HG03432 (cell line): ENCODE measurements at regions not wholly inside any gene's neighbourhood (a gene's known extent, or its start where the extent isn't known, plus 50 kb on each side); places are given as distances from the start of the nearest gene placed in this dataset.

Experiments used
- ATAC-seq: cut with Tn5 transposase; IDR thresholded peaks from one replicate; pipeline ENCODE4 v1.9.1; 2021; ENCODE audit warnings: mild to moderate bottlenecking, moderate library complexity; ENCODE audit not compliant: unreplicated experiment

DNA sequence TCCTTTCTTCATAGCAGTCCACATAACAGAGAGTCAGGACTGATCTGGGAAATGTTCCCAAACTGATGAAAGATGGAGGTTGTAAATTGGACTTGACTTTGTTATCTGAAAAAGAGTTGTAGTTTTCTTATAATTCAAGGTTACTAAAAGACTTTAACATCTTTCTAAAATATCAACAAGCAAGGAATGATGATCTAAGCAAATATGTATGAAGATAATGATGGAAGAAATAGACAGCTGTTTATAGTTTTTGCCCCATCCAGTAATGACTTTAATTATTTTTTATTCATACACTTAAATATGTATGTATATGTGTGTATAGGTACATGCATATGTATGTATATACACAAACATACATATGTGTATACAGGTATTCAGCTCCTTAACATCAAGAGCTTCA is 411.1 kb upstream of the SPOCK3 start:
- no peak for ATAC-seq

DNA sequence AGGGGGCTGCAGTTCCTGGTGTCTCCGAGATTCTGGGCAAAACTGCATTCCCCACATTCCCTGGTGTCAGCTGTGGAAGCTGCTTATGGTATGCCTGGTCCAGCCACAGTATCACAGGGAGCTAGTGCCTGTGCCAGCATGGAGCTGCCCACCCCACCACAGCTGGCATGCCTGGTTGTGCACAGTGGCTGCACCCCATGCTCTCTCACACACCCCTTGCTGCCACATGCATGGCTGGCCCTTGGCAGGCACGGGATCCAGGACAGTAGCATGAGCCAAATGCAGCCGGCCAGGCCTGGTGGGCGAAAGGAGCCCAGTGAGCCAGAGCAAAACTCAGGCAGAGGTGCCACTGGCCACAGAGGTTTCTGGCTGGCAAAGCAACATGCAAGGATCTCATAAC is 418.0 kb upstream of the SPOCK3 start:
- no peak for ATAC-seq

DNA sequence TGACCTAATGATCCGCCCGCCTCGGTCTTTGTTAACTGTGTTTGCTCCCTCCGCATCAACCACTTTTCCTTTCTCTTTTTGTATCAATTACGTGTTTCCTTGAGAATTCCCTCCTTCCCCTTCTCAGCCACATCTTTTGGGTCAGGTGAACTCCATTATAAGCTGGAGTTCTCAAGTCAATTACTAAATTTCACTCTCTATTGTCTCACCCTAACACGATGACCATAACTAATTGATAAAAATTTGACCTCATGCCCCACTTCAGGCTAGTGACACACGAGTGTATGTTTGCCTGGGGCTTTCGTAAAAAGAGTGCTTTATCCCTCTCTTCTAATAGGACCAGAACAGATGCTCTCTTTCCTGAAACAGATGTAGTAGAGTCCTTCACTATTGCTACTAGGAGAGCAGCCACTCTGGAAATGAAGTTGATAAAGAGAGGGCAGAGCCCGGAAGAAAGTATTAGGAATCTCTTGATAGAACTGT is 403.6 kb upstream of the ANXA10 start:
- ATAC-seq, result no peak

DNA sequence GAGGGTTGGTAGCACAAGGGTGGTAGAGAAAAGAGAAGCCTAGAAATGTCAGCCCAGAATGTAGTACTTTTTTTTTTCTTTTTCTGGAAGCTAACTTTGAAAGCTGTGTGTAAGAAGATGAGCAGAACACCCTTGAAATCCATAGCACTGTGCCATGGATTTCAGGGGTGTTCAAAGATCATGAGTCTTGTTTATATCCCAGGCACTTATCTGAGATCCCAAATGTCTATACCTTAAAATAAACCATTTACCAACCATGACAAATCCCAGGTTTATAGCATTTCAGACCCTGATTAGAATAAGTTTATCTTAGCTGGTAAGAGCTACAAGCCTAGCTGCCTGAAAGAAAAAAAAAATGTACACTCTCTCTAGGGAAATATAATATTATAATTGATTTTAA is 389.9 kb upstream of the ANXA10 start:
- ATAC-seq, result no peak

DNA sequence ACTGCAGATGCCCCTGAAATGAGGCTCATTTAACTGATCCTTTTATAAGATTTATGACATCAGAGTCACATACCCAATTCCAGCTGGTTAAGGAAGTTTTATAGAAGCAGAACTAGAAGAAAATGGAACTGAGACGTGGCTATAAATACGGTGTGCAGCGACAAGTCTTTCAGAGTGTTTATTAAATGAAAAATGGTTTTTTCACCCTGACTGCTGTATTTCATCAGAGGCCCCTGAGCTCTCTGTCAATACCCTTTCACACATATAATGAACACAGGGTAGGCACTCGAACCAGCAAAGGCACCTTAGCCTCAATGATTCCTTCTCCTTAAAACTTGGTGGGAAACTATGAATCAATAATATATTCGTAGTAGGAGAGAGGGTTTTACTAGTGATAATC is 380.8 kb upstream of the ANXA10 start:
- ATAC-seq, result no peak

DNA sequence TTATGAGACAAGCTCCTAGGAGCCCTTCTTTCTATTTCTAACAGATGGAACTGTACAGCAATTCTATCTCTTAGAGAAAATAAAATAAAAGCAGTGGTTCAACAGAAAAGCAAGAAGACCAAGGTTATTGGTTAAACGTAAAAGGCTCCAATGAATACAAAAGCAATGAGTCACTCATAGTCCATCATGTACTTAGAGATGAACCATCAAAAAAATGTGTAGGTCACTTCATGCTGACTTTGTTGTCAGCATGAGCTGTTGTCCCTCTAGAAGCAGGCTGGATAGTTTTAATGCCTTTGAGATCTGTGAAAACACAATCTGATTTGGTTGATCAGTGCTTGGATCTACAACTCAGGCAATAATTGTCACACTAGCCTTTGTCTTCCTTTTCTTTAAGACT is 378.6 kb upstream of the ANXA10 start:
- ATAC-seq, result no peak

DNA sequence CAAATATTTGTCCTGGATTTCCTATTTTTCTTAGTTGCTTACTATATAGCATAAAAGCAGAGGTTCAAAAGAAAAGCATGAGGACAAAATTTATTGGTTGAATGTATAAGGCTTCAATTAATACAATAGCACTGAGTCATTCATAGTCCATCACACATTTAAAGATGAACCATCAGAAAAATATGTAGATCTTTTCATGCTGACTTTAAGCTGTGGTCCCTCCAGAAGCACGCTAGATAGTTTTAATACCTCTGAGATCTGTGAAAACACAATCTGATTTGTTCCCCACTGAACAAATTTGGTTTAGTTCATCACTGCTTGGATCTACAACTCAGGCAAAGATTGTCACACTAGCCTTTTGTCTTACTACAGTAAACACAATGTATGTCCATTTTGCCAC is 377.2 kb upstream of the ANXA10 start:
- no peak for ATAC-seq

DNA sequence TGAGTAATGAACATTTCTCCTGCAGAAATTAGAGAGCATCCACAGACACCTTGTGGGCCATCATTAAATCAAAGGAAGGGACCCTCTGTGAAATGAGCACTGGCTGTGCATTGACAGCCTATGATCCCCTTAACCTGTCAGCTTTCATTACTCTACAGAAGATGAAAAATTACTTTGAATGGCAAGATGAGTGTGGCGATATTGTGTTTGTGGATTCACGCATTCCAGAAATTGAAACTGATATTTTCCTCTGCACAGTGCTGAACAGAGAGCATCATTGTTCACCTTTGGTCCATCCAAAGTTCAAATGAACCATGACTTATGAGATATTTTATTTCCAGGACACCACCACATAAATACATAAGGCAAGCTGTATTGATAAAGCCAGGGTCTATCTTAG is 374.8 kb upstream of the ANXA10 start:
- no peak for ATAC-seq

DNA sequence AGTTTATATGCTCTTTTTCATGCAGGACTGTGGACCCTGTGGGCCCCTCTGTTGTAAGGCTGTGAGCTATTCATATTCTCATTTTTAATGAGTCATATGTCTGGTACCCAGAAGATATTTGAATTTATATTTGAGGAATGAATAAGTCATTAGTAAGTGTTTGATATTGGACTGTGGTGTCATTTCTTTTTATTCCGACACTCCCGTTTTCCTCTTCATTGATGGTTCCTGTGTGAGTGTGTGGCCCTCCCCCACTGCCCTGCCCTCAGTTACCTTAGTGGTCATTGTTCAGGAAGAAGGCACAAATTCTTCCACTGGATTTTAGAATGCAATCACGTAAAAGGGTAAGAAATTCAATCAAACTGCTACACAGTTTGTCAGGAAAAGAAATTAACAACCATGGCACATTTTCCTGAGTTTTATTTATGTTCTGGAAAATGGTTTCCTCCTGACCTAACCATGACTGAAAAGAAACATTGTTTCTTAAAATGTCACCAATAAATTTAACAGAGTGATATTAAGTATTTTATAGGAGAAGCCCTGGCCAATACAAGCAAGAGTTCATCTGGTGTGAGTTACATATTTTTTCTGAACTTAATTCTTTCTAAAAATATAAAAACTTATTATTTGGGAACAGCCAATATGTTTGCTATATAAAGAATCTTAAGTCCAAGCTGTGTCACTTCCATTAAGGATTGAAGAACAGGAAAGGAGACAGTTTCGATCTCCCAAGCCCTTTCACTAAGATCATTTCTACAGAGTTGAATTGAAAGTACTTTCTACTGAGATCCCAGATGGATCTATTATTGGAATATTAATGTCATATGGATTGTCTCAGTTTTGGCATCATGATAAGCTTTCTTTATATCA is 370.5 kb upstream of the ANXA10 start:
- no peak for ATAC-seq

DNA sequence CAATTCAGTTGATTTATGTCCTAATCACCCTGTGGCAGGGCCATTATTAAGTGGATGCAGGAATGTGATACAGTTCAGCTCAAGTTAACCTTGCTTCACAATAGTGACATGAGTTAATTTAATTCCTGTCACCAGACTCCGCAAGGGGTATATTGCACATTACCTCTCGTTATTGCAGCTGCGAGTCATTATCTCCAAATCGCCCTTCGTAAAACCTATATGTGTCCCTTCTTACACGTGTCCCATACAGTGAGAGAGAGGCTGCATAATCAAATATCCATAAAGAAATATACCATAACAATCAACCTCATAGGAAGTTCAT is 369.9 kb upstream of the ANXA10 start:
- ATAC-seq, result no peak

DNA sequence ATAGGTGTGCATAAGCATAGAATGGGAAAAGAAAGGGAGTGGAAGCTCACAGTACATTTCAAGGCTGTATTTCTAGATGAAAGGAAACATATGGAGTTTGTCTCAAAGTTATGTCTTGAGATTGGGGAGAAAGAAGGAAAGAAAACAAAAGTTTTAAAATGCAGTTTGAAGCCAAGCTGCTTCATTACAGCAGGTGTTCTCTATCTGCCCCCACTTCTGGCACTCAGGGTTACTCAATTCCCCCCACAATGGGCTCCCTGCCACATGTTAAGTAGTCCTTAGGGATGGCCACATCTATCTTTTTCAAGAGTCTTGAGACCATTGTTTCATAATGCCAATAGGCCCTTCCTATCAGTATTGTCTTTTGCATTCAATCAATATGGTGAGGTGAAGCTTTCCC is 367.4 kb upstream of the ANXA10 start:
- ATAC-seq, result no peak

DNA sequence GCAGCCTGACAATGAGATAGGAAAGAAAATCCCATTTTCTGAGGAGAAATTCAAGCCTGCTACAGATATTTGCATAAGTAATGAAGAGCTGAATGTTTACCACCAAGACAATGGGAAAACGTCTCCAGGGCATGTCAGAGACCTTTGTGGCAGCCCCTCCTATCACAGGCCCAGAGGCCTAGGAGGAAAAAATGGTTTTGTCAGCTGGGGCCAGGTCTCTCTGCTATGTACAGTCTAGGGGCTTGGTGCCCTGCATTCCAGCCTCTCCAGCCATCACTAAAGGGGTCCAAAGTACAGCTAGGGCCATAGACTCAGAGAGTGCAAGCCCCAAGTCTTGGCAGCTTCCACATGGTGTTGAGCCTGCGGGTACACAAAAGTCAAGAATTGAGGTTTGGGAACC is 361.6 kb upstream of the ANXA10 start:
- ATAC-seq, result no peak

DNA sequence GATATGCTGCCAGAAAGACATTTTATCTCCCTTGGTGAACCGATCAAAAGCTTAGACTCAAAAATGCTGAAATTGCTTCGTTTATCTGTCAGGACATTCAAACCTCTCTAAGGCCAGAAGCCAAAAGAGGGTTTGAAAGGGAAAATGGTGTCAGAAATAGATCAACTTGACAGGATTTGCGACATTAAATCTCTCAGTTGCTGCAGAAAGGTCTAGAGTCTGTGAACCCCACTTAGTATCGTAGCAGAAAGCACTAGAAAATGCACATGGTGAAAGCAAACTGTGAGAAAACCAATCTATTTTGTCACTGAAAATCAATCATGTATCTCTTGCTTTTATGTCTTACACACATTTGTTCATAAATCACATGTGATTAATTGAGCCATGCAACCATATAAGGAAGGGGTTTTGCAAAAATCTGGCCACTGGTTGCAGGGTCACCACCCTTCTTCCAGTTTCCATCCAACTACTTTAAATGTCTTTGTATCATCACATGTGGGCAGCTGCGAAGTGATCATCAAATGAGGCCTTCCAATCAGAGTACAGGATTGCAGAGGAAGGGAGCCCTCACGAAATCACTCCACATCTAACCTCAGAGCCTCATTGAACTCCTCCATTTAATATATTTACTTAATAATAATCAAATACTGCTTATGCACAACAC is 347.2 kb upstream of the ANXA10 start:
- no peak for ATAC-seq

DNA sequence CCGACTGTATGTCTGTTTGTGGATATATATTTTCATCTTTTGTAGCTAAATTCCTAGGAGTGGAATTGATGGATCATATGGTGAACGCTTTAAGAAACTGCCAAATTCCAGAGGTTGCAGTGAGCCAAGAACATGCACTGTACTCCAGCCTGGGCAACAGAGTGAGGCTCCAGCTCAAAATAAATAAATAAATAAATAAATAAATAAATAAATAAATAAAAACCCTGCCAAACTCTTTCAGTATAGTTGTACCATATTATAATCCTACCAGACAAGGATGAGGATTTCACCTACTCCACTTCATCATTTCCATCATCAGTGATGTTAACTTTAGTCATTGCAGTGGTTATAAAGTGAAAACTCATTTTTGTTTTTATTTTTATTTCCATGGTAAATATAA is 325.1 kb upstream of the ANXA10 start:
- ATAC-seq, result no peak

DNA sequence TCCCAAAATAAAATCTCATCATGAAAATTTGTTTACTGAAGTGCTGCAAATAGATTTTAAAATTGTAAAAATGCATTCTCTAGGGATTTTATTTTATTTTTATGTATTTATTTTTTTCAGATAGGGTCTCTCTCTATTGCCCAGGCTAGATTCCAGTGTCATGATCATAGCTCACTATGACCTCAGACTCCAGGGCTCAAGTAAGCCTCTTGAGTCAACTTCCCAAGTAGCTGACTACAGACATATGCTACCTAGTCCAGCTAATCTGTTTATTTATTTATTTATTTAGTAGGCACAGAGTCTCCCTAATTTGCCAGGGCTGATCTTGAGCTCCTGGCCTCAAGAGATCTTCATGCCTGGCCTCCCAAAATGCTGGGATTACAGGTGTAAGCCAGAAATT is 317.7 kb upstream of the ANXA10 start:
- no peak for ATAC-seq

DNA sequence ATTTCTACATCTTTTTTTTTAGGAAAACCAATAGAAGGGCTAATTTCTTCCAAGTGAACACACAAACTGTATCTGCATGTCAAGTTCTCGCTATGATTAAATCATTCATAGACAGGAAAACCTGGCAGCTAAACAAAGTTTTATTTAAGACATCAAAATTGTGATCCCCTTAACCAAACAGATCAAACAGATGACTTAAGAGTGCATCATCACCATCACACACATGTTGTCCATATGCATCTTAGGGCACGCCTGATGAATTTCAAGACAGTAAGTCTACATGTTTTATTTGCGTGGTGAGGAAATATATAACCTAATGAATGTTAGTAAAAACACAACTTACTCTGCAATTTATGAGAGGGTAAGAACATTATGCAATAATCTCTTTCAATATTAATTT is 317.0 kb upstream of the ANXA10 start:
- ATAC-seq, result no peak

DNA sequence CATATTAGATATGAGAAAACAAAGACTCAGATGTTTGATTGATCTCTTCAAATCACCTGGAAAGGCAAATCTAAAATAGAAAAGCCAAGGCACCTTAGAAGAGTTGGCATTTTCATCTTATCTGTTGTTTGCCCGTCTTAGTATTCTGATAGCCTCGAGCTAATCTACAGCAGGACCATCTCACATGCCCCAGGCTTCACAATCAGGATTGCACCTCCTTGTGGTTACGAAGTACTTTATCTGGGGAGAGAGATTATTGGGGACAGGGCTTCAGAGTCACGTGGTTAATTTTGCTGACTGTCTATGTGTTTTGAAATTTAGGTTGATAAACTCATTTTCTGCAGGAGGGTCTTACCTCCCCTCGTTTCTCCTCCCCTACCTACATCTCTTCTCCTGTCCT is 313.1 kb upstream of the ANXA10 start:
- ATAC-seq, result no peak

DNA sequence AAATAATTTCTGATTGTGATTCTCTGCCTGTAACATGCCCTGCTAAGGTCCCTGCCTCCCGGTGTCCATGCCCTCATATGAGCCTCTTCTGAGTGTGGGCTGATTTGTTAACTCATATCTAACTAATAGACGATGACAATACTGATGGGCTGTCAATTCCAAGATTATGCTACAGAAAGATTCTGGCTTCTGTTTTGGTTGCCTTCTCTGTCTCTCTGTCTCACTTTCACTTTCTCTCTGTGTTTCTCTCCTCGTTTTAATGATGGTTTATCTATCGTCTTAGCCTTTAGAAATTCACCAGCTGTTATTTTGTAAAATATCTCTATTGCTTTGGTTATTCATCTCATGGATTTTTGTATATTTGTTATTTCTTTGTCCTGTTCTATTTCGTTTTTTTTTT is 312.5 kb upstream of the ANXA10 start:
- ATAC-seq, result peak; percentile 76

DNA sequence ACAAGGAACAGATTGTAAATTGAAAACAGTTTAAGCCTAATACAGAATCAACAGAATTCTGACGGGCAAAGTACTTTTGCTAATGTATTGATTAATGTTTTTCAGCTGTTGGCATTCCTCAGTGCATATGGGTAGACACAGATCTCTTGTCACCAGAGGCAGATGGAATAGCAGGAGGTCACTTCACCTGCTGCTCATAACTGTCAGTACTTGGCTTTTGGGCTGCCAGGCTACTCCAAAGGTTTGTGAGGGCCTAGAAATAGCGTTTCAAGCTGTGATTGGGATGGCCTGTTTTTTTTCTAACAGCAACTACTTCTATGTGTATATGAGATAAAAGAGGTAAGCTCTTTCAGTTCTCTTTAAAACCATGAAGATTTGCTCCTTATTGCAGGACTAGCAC is 307.5 kb upstream of the ANXA10 start:
- no peak for ATAC-seq

DNA sequence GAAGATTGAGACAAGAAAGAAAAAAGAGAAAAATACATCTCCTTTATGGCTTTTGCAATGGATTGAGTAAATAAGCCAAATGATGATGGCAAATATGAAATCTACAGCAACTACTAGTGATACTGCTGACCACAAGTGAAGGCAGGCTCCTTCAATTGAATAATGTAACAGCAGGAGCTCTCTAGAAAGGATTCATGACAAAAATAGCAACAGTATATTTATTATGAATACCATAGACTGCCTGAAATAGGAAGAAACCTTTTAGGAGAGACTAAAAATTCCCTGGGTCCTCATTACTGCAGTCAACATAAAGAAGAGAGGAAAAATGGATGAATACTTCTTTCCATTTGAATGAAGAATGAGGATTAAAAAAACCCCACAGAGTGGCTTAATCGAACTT is 306.8 kb upstream of the ANXA10 start:
- no peak for ATAC-seq

DNA sequence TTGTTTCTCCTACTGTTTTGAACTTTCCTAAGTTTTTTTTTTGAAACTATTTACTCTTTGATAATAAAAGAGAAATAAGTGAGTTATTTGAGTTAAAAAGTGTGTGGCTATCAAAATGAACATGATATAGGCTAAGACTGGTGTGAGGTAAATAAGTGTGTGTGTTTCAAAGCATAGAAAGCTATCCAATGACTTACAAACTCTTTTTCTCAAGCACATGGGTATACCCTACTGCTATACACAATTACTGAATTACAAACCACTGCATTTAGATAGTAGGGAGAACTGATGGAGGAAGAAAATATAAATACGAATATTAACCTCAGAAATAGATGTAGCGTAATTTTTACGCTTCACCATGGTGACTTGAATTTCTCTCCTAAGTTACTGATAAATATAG is 305.8 kb upstream of the ANXA10 start:
- no peak for ATAC-seq

DNA sequence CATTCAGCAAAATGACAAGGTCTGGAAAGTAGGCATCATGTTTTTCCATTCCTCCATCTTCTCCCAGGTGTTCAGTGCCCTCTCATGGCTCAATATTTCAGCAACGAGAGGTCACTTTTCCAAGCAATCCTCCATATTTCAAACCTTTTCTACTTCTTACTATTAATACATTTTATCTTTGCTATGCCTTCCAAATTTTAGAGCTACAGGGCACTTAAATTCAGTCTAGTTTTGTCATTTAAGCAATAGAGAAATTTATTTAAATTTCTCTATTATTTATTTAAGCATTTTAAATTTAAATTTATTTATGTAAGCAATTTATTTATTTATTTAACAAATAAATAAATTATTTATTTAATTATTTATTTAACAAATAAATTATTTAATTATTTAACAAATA is 305.1 kb upstream of the ANXA10 start:
- no peak for ATAC-seq
